Mononuclear cell (primary cell): ENCODE measurements at regions not wholly inside any gene's neighbourhood (a gene's known extent, or its start where the extent isn't known, plus 50 kb on each side); places are given as distances from the start of the nearest gene placed in this dataset.
"Not testable (repeated sequence)": the region's sequence is repeated elsewhere in the genome, so short reads cannot be mapped to it uniquely, and the experiment has no call there.

ENCODE experiments used
- H3K27me3 ChIP-seq: 2 replicates; pipeline ENCODE4 v1.6.0; 2011; ENCODE audit warnings: low read length, control low read depth; ENCODE audit not compliant: insufficient read depth
- H3K4me1 ChIP-seq: 2 replicates; pipeline ENCODE4 v1.5.1; 2011; ENCODE audit warnings: mild to moderate bottlenecking, low read length, control low read depth; ENCODE audit not compliant: insufficient read depth
- H3K4me3 ChIP-seq: 2 replicates; pipeline ENCODE4 v1.5.1; 2011; ENCODE audit warnings: mild to moderate bottlenecking, low read length, moderate library complexity
- H3K9me3 ChIP-seq: 2 replicates; pipeline ENCODE4 v1.5.1; 2011; ENCODE audit warnings: low read depth, mild to moderate bottlenecking, control low read depth, low read length

DNA sequence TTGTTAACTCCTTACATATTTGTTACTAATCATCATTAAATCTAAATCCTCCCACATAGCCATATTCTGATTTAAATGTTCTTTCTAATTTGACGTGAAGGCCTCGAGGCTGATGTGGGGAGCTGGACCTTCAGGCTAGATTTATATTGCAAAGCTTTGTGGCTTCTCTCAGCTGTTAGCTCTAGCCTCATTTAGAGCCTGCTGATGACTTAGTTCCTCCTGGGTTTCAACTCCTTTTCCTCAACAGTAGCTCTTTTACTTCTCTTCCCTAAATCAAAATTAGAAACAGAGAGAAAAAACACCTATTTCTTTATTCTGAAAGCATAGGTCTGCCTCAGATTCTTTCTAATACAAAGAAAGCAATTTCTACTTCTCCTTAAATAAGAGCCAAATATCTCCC lies 477.5 kb upstream of the CCDC196 start:
- Histone ChIP-seq H3K4me3 (no peak overlapping the region), H3K9me3 (no peaks in the 10 kb centered on the region), H3K4me1 (no peaks in the 10 kb centered on the region), H3K27me3 (no peaks in the 10 kb centered on the region)

GRCh38 chr14:66009089-66009488 lies 477.1 kb upstream of the CCDC196 start:
- no peaks in the 10 kb centered on the region for H3K4me1 ChIP-seq
- H3K27me3 ChIP-seq = no peaks in the 10 kb centered on the region
- H3K9me3 ChIP-seq = no peaks in the 10 kb centered on the region
- no peak overlapping the region for H3K4me3 ChIP-seq

GRCh38 chr14:66010695-66011094 lies 475.5 kb upstream of the CCDC196 start:
- no peaks in the 10 kb centered on the region for H3K27me3 ChIP-seq
- no peaks in the 10 kb centered on the region for H3K9me3 ChIP-seq
- H3K4me3 ChIP-seq = no peak overlapping the region
- H3K4me1 ChIP-seq = no peaks in the 10 kb centered on the region

DNA sequence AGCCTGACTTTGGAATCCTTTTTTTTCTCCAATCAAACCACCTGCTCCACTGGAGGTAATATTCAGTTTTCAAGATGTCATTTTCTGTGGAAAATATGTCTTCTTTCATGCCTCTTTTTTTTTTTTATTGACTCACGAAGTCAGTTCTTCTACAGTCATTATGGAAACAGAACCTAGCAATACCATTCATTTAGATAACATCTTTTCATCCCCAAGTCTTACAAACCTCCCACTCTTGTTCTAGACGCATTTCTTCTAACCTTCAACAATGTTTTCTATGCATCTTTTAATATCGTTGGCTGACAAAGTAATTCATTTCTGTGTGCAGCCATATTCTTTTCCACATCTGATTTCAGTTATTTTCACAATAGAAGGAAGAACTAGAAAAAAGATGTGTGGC lies 474.3 kb upstream of the CCDC196 start:
- Histone ChIP-seq H3K4me3 (no peak overlapping the region), H3K4me1 (no peaks in the 10 kb centered on the region), H3K9me3 (no peaks in the 10 kb centered on the region), H3K27me3 (no peaks in the 10 kb centered on the region)

GRCh38 chr14:66013607-66014006 lies 472.6 kb upstream of the CCDC196 start:
- not testable (repeated sequence) for H3K4me3 ChIP-seq, H3K4me1 ChIP-seq, H3K27me3 ChIP-seq, H3K9me3 ChIP-seq

DNA sequence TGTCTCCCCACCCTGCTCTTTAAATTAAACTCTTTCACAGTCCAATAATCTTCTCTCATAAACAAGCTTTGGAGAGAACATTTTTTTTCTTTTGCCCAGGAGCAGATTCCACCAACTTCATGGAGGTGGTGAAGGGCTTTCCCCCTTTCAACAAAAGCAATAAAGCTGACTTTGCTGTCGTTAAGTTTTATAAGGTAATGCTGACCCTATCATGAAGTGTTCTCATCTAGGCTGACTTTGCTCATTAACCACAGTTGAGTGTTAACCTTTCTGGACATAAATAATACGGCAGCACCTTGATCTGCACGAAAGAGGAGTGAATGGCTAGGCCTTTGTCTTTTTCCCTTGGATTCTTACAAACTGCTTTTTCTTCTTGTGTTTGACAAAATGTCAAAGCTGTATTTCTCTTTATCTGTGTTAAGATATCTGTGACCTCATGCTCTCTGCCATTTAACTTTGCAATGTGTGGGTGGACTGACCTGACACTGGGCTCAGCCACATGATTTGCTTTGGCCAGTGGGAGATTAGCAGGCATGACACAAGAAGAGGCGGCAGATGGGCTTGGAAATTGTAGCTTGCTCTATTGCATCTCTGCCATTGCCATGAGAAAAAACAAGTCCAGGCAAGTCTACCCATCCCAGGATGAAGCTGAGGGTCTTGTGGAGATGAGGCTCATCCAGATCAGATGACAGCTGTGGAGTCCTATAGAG lies 470.9 kb upstream of the CCDC196 start:
- Histone ChIP-seq H3K27me3 (no peaks in the 10 kb centered on the region), H3K4me3 (no peak overlapping the region), H3K4me1 (no peaks in the 10 kb centered on the region), H3K9me3 (no peaks in the 10 kb centered on the region)

DNA sequence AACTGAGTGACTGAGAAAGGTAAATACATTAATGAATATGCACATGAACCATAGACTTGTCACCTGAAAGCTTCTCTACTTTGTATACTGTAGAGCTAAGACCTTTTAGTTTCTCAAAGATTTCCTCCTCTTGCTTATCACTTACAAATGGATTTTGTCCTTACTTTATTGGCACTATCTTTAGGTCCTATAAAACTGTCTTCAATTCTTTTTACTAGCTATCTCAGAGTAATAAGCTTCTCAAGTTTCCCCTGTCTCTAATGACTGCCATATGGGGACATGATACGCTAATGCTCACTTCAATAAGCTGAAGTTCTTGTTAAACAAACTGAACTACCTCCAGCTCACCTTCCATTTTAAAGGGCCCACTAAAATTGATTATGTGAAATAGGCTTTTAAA lies 468.2 kb upstream of the CCDC196 start:
- Histone ChIP-seq H3K4me1 (no peaks in the 10 kb centered on the region), H3K4me3 (no peak overlapping the region), H3K27me3 (no peaks in the 10 kb centered on the region), H3K9me3 (no peaks in the 10 kb centered on the region)

DNA sequence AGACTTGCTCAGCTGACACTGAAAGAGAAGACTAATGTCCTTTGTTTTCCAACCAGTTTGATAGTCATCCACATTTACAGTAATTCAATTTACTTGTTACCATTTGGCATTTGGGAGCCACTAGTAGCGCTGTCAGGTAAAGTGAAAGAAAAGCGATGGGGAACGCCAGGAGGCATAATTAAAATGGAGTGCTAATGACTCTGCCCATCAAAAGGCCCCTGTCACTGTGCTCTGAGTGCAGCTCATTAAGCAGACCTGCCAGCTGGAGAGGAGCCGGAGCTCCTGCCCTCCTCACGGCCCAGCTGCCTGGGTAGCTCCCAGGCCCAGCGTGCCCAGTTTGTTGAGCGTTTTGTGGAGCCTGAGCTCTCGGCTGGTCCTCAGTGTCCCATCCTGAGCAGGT lies 463.6 kb upstream of the CCDC196 start:
- Histone ChIP-seq H3K4me3 (no peak overlapping the region), H3K27me3 (no peaks in the 10 kb centered on the region), H3K4me1 (no peaks in the 10 kb centered on the region), H3K9me3 (no peaks in the 10 kb centered on the region)

DNA sequence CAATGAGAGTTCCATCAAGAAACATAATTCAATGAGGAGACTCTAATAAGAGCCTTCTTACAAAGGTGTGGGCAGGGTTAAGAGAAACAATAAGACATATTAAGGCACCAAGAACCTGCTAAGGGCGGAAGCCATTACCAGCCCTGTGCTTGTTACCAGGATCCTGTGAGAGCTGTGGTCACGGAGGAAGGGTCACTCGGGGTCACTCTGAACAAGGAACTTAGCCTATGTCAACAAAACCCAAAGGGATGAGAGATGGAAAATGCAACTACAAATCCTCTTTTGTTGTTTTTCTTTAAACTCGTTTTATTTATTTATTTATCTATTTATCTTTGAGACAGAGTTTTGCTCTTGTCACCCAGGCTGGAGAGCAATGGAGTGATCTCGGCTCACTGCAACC lies 460.4 kb upstream of the CCDC196 start:
- H3K27me3 ChIP-seq = no peaks in the 10 kb centered on the region
- H3K4me1 ChIP-seq = no peaks in the 10 kb centered on the region
- no peak overlapping the region for H3K4me3 ChIP-seq
- H3K9me3 ChIP-seq = no peaks in the 10 kb centered on the region

DNA sequence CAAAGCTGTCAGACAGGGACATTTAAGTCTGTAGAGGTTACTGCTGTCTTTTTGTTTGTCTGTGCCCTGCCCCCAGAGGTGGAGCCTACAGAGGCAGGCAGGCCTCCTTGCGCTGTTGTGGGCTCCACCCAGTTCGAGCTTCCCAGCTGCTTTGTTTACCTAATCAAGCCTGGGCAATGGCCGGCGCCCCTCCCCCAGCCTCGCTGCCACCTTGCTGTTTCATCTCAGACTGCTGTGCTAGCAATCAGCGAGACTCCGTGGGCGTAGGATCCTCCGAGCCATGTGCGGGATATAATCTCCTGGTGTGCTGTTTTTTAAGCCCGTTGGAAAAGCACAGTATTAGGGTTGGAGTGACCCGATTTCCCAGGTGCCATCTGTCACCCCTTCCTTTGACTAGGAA lies 454.2 kb upstream of the CCDC196 start:
- H3K4me3 ChIP-seq, H3K4me1 ChIP-seq, H3K27me3 ChIP-seq, H3K9me3 ChIP-seq: not testable (repeated sequence)

GRCh38 chr14:66032800-66033199 lies 453.4 kb upstream of the CCDC196 start:
- no peaks in the 10 kb centered on the region for H3K9me3 ChIP-seq
- H3K4me3 ChIP-seq = no peak overlapping the region
- no peaks in the 10 kb centered on the region for H3K4me1 ChIP-seq
- no peaks in the 10 kb centered on the region for H3K27me3 ChIP-seq

- H3K27me3 ChIP-seq = no peaks in the 10 kb centered on the region
- H3K4me3 ChIP-seq = no peak overlapping the region
- H3K9me3 ChIP-seq = no peaks in the 10 kb centered on the region
- H3K4me1 ChIP-seq = no peaks in the 10 kb centered on the region
Measured at GRCh38 chr14:66036547-66036946, 449.6 kb upstream of the CCDC196 start.

- H3K4me1 ChIP-seq = no peaks in the 10 kb centered on the region
- no peaks in the 10 kb centered on the region for H3K27me3 ChIP-seq
- no peak overlapping the region for H3K4me3 ChIP-seq
- no peaks in the 10 kb centered on the region for H3K9me3 ChIP-seq
Measured at GRCh38 chr14:66037361-66037760, 448.8 kb upstream of the CCDC196 start.

DNA sequence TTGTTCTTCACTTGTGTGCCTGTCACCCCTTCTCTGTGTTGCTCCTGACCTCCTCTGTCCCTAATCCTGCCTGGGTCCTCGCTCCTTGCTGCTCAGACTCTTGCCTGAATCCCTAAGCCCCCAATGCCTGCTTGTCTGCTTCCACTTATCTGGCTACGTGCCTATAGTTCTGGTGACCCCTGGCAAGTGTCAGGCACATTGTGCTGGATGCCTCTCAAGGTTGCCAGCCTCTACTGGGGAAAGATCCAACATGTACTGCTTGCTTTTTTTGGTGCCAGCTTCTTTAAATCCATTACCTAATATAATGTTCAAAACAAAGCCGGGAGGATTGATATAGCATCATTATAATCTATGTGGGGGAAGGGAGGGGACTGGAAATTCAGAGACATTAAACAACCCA lies 448.0 kb upstream of the CCDC196 start:
- H3K4me3 ChIP-seq = no peak overlapping the region
- H3K9me3 ChIP-seq = no peaks in the 10 kb centered on the region
- H3K4me1 ChIP-seq = no peaks in the 10 kb centered on the region
- no peaks in the 10 kb centered on the region for H3K27me3 ChIP-seq

- no peak overlapping the region for H3K4me3 ChIP-seq
- H3K27me3 ChIP-seq = no peaks in the 10 kb centered on the region
- no peaks in the 10 kb centered on the region for H3K4me1 ChIP-seq
- no peaks in the 10 kb centered on the region for H3K9me3 ChIP-seq
Measured at GRCh38 chr14:66038618-66039017, 447.6 kb upstream of the CCDC196 start.

GRCh38 chr14:66039495-66039894 lies 446.7 kb upstream of the CCDC196 start:
- H3K4me3 ChIP-seq = no peak overlapping the region
- H3K4me1 ChIP-seq = no peaks in the 10 kb centered on the region
- no peaks in the 10 kb centered on the region for H3K9me3 ChIP-seq
- H3K27me3 ChIP-seq = no peaks in the 10 kb centered on the region
